Left hindlimb (tissue), 1 donor: ENCODE measurements at regions not wholly inside any gene's neighbourhood (a gene's known extent, or its start where the extent isn't known, plus 50 kb on each side); places are given as distances from the start of the nearest gene placed in this dataset.
A peak's percentile ranks its signal among the peaks of the same experiment; 100 is the strongest.

ENCODE experiments used
- DNase-seq: peaks from one replicate; pipeline ENCODE4 v3.0.0-alpha.2; 2018

GRCh38 chr18:2407961-2408360 lies 163.3 kb downstream of the METTL4 start:
- DNase-seq: no peak

- no peak for DNase-seq
Measured at GRCh38 chr18:2409906-2410305, 161.4 kb downstream of the METTL4 start.

GRCh38 chr18:2410688-2411087 lies 160.6 kb downstream of the METTL4 start:
- no peak for DNase-seq

GRCh38 chr18:2411381-2411960 lies 159.8 kb downstream of the METTL4 start:
- no peak for DNase-seq

GRCh38 chr18:2412281-2412680 lies 159.0 kb downstream of the METTL4 start:
- no peak for DNase-seq

- no peak for DNase-seq
Measured at GRCh38 chr18:2412996-2413751, 158.1 kb downstream of the METTL4 start.

GRCh38 chr18:2414235-2414634 lies 157.1 kb downstream of the METTL4 start:
- no peak for DNase-seq

- no peak for DNase-seq
Measured at GRCh38 chr18:2415656-2416055, 155.6 kb downstream of the METTL4 start.

GRCh38 chr18:2417861-2418610 lies 153.3 kb downstream of the METTL4 start:
- DNase-seq: no peak

GRCh38 chr18:2420367-2420766 lies 150.9 kb downstream of the METTL4 start:
- DNase-seq: no peak

GRCh38 chr18:2423761-2424160 lies 147.5 kb downstream of the METTL4 start:
- peak; percentile 25 for DNase-seq

GRCh38 chr18:2424420-2424819 lies 146.9 kb downstream of the METTL4 start:
- no peak for DNase-seq

GRCh38 chr18:2425426-2426317 lies 145.6 kb downstream of the METTL4 start:
- DNase-seq: no peak

GRCh38 chr18:2430191-2430590 lies 141.1 kb downstream of the METTL4 start:
- DNase-seq: no peak

GRCh38 chr18:2431806-2432205 lies 139.5 kb downstream of the METTL4 start:
- DNase-seq: no peak

- DNase-seq: no peak
Measured at GRCh38 chr18:2433366-2433765, 137.9 kb downstream of the METTL4 start.

GRCh38 chr18:2441544-2441943 lies 129.8 kb downstream of the METTL4 start:
- DNase-seq: no peak

- no peak for DNase-seq
Measured at GRCh38 chr18:2442006-2442405, 129.3 kb downstream of the METTL4 start.

- no peak for DNase-seq
Measured at GRCh38 chr18:2442726-2443275, 128.5 kb downstream of the METTL4 start.

- DNase-seq: no peak
Measured at GRCh38 chr18:2444201-2444875, 127.0 kb downstream of the METTL4 start.

GRCh38 chr18:2448565-2449151 lies 122.6 kb downstream of the METTL4 start:
- DNase-seq: no peak

GRCh38 chr18:2451556-2451955 lies 119.7 kb downstream of the METTL4 start:
- DNase-seq: no peak
